ENCODE measurements at regions not wholly inside any gene's neighbourhood (a gene's known extent, or its start where the extent isn't known, plus 50 kb on each side); places are given as distances from the start of the nearest gene placed in this dataset.

- no peak overlapping the region for H3K14ac ChIP-seq (ENCODE audit: insufficient read length)
- H4K20me1 ChIP-seq (replicated peaks in 1 of 2; ENCODE audit: control insufficient read depth in 1 of 2, insufficient read depth in 2 of 2, low read length in 2 of 2), result no peaks in the 10 kb centered on the region
- H3K23ac ChIP-seq (ENCODE audit: insufficient read length), result no peak overlapping the region
- H2BK15ac ChIP-seq (ENCODE audit: low read length), result no peak overlapping the region
- H3K27me3 ChIP-seq (replicated peaks in 1 of 4; ENCODE audit: control insufficient read depth in 3 of 4, extremely low read depth in 1 of 4, insufficient read depth in 3 of 4, low read length in 3 of 4), result no peaks in the 10 kb centered on the region
- no peak overlapping the region for H4K91ac ChIP-seq (replicated peaks; ENCODE audit: insufficient read length, low read length)
- no peaks in the 10 kb centered on the region for H3K79me1 ChIP-seq (ENCODE audit: low read depth, low read length)
- no peaks in the 10 kb centered on the region for H3K36me3 ChIP-seq (ENCODE audit: control insufficient read depth in 2 of 4, insufficient read depth in 4 of 4, low read length in 3 of 4)
- no peak overlapping the region for H2BK120ac ChIP-seq (replicated peaks; ENCODE audit: low read depth, low read length)
- H2BK12ac ChIP-seq (ENCODE audit: low read depth, low read length), result no peak overlapping the region
- H2BK5ac ChIP-seq (ENCODE audit: low read depth, low read length), result no peak overlapping the region
- no peak overlapping the region for H3K4me2 ChIP-seq (ENCODE audit: insufficient read depth in 1 of 2, low read depth in 2 of 2, low read length in 2 of 2)
- no peak overlapping the region for H3K56ac ChIP-seq (replicated peaks; ENCODE audit: insufficient read length, low read depth, low read length)
- no peaks in the 10 kb centered on the region for H3K4me1 ChIP-seq (replicated peaks in 1 of 4; ENCODE audit: control insufficient read depth in 3 of 4, insufficient read depth in 4 of 4, low read length in 3 of 4)
- H2AK5ac ChIP-seq (ENCODE audit: low read depth, low read length), result no peak overlapping the region
- H2AFZ ChIP-seq (ENCODE audit: low read length), result no peak overlapping the region
- H3K23me2 ChIP-seq (ENCODE audit: low read depth, low read length), result peaks cover 3% of the 10 kb centered on the region; the same call in 1 of the 2 replicates
- no peak overlapping the region for H3K9ac ChIP-seq (replicated peaks in 1 of 4; ENCODE audit: extremely low read depth in 1 of 4, low read depth in 3 of 4, low read length in 3 of 4)
- ChIA-PET POLR2A (ENCODE audit: partially characterized antibody) (interaction anchor here (0.6 kb wide), 1 partner anchor 705 kb away, joined by 4 read pairs; no protein-coding TSS in a partner anchor), CTCF (ENCODE audit: partially characterized antibody) (interaction anchor here (0.6 to 6.2 kb wide), 3 partner anchors 14 to 1323 kb away, joined by 3 to 36 read pairs (median 3); no protein-coding TSS in a partner anchor)
- H4K8ac ChIP-seq (ENCODE audit: extremely low read depth, insufficient read depth, low read length), result no peak overlapping the region
- DNase-seq (ENCODE audit: low read depth in 1 of 2, low spot score in 2 of 2) (no peak), FAIRE-seq (no peak)
- H2BK20ac ChIP-seq (ENCODE audit: low read length), result no peak overlapping the region
- 93% methylated on average over 2 of the region's 2 CpGs; no CpG with 5 or more reads in 1 of the 2 experiments for WGBS, 2 experiments (ENCODE audit: extremely low coverage in 1 of 2, insufficient coverage in 1 of 2, insufficient read length in 1 of 2, insufficient replicate concordance in 2 of 2, low coverage in 1 of 2, low lambda C conversion rate in 2 of 2, missing lambda C conversion rate in 1 of 2)
- no peak overlapping the region for H3K27ac ChIP-seq (ENCODE audit: low read depth, low read length)
- no peaks in the 10 kb centered on the region for H3K9me3 ChIP-seq (ENCODE audit: insufficient read depth in 2 of 2, low read depth in 1 of 2, low read length in 1 of 2)
- no peak for TF ChIP-seq GABPA (IDR thresholded peaks at IDR 0.05; ENCODE audit: borderline replicate concordance, insufficient read depth, low read length)
- no peak for TF ChIP-seq POU5F1 (IDR thresholded peaks at IDR 0.05; ENCODE audit: low read depth, low read length)
- no peak for TF ChIP-seq TAF7 (optimal IDR thresholded peaks at IDR 0.05; ENCODE audit: borderline replicate concordance, low read depth, low read length)
- no peak for TF ChIP-seq CEBPB (IDR thresholded peaks at IDR 0.05; ENCODE audit: low read depth, low read length)
- TF ChIP-seq NANOG (IDR thresholded peaks at IDR 0.05; ENCODE audit: insufficient read depth, low read depth, low read length, poor library complexity, severe bottlenecking), result no peak
- no peak for TF ChIP-seq EZH2 (IDR thresholded peaks at IDR 0.05; ENCODE audit: low read depth, low read length, severe bottlenecking)
- no peak for TF ChIP-seq BCL11A (IDR thresholded peaks at IDR 0.05; ENCODE audit: low read depth in 2 of 2, low read length in 2 of 2)
- no peak for TF ChIP-seq EP300 (IDR thresholded peaks at IDR 0.05; ENCODE audit: borderline replicate concordance in 1 of 2, low read depth in 2 of 2, low read length in 2 of 2)
- no peak for TF ChIP-seq SP1 (IDR thresholded peaks at IDR 0.05; ENCODE audit: low read depth, low read length)
- TF ChIP-seq TAF1 (IDR thresholded peaks at IDR 0.05; ENCODE audit: low read depth, low read length), result no peak
- no peak for TF ChIP-seq POLR2AphosphoS5 (IDR thresholded peaks at IDR 0.05; ENCODE audit: low read depth, low read length)
- TF ChIP-seq CHD2 (IDR thresholded peaks at IDR 0.05; ENCODE audit: low read length), result no peak
- H3K79me2 ChIP-seq (ENCODE audit: control insufficient read depth in 1 of 2, insufficient read depth in 2 of 2, low read length in 2 of 2), result no peaks in the 10 kb centered on the region
- H4K5ac ChIP-seq (ENCODE audit: insufficient read length, low read depth, low read length), result no peak overlapping the region
- no peak overlapping the region for H3K18ac ChIP-seq (ENCODE audit: extremely low read depth, low read length)
- no peak overlapping the region for H3K4me3 ChIP-seq (ENCODE audit: extremely low read depth in 1 of 4, insufficient read depth in 2 of 4, low read depth in 3 of 4, low read length in 4 of 4)
- no peak overlapping the region for H3K4ac ChIP-seq (replicated peaks; ENCODE audit: insufficient read length, low read depth, low read length)
Measured at GRCh38 chr4:111959222-111959621, 186.0 kb upstream of the FAM241A start.
